Left lung (tissue), 4 donors: ENCODE measurements at regions not wholly inside any gene's neighbourhood (a gene's known extent, or its start where the extent isn't known, plus 50 kb on each side); places are given as distances from the start of the nearest gene placed in this dataset.

ENCODE experiments used
- ATAC-seq: fragments of 200-7000 bp; cut with Tn5 transposase; one replicate; pipeline ENCODE4 v1.9.1; 2020; ENCODE audit warnings: moderate library complexity
- DNase-seq, 4 donors: peaks; one replicate each; pipeline ENCODE4 v3.0.0-alpha.2; 2013 to 2020
- H3K27ac ChIP-seq, 2 donors: fragments of 200-600 bp; sonication (generic) in 1 of 2; one replicate each; pipeline versions ENCODE4 v1.5.0 to v1.8.0; 2020 to 2021
- H3K27me3 ChIP-seq, 2 donors: fragments of 200-600 bp; sonication (generic) in 1 of 2; one replicate each; pipeline versions ENCODE4 v1.5.0 to v1.8.0; 2020 to 2021
- H3K36me3 ChIP-seq, 2 donors: fragments of 200-600 bp; sonication (generic) in 1 of 2; one replicate each; pipeline versions ENCODE4 v1.5.0 to v1.8.0; 2020 to 2021
- H3K4me1 ChIP-seq, 2 donors: fragments of 200-600 bp; one replicate each; pipeline ENCODE4 v1.8.0; 2021
- H3K4me3 ChIP-seq, 2 donors: fragments of 200-600 bp; sonication (generic) in 1 of 2; one replicate each; pipeline versions ENCODE4 v1.5.0 to v1.8.0; 2020 to 2021; ENCODE audit warnings: mild to moderate bottlenecking in 1 of 2
- H3K9me3 ChIP-seq, 2 donors: fragments of 200-600 bp; sonication (generic) in 1 of 2; one replicate each; pipeline versions ENCODE4 v1.5.0 to v1.8.0; 2020 to 2021
- CTCF ChIP-seq, 2 donors: fragments of 200-600 bp; sonication (generic) in 1 of 2; IDR thresholded peaks; one replicate each; pipeline versions ENCODE4 v1.5.0 to v1.8.0; 2021; ENCODE audit warnings: antibody characterized with exemption in 2 of 2
- intact Hi-C, 2 donors: fragments of 100-400 bp; cut with DNase I; formaldehyde crosslinking; loops; one replicate each; pipeline versions ENCODE4 v1.11.2 to v1.14.2; 2022
- donor health status: DM: no; HTN: yes; CAD: no.
- donor health status: DM: no; HTN: no; CAD: no.

GRCh38 chr12:115770643-115771042 is 506.9 kb downstream of the MED13L start:
- intact Hi-C loops: no loop called here
- no peak overlapping the region for H3K27ac ChIP-seq
- ATAC-seq (no peak), DNase-seq (no peak)
- H3K27me3 ChIP-seq: no peaks in the 10 kb centered on the region
- H3K4me1 ChIP-seq: no peaks in the 10 kb centered on the region
- no peak for TF ChIP-seq CTCF (IDR thresholded peaks at IDR 0.05)
- no peaks in the 10 kb centered on the region for H3K9me3 ChIP-seq
- H3K4me3 ChIP-seq: no peak overlapping the region
- no peaks in the 10 kb centered on the region for H3K36me3 ChIP-seq

DNA sequence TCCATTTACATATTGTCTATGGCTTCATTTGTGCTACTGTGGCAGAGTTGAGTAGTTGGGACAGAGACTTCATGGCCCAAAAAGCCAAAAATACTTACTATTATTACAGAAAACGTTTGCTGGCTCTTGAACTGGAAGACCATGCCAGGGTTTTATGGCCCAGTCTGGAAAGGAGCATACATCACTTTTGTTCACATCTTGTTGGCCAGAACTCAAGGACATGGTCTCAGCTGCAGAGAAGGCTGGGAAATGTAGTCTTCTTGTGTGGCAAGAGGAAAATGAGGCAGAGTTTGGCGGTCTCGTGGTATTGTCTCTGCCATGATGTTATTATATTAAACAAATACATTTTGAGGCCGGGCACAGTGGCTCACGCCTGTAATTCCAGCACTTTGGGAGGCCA is 509.6 kb downstream of the MED13L start:
- intact Hi-C loops: no loop called here
- no peak for TF ChIP-seq CTCF (IDR thresholded peaks at IDR 0.05)
- ATAC-seq: no peak

GRCh38 chr12:115763982-115764621 is 513.4 kb downstream of the MED13L start:
- no peaks in the 10 kb centered on the region for H3K4me1 ChIP-seq
- no peaks in the 10 kb centered on the region for H3K9me3 ChIP-seq
- DNase-seq: no peak
- ATAC-seq: no peak
- no peak overlapping the region for H3K4me3 ChIP-seq
- H3K27ac ChIP-seq: no peak overlapping the region
- H3K27me3 ChIP-seq: no peaks in the 10 kb centered on the region
- intact Hi-C loops: no loop called here
- no peak for TF ChIP-seq CTCF (IDR thresholded peaks at IDR 0.05)
- no peaks in the 10 kb centered on the region for H3K36me3 ChIP-seq

More for the DNA sequence above, 509.6 kb downstream of the MED13L start:
- no peaks in the 10 kb centered on the region for H3K9me3 ChIP-seq
- H3K27me3 ChIP-seq: no peaks in the 10 kb centered on the region
- no peak overlapping the region for H3K4me3 ChIP-seq
- H3K27ac ChIP-seq: no peak overlapping the region
- H3K4me1 ChIP-seq: no peaks in the 10 kb centered on the region
- DNase-seq: no peak
- H3K36me3 ChIP-seq: no peaks in the 10 kb centered on the region

GRCh38 chr12:115763376-115763775 is 514.1 kb downstream of the MED13L start:
- Histone ChIP-seq H3K27ac (no peak overlapping the region), H3K27me3 (no peaks in the 10 kb centered on the region), H3K4me1 (no peaks in the 10 kb centered on the region), H3K9me3 (no peaks in the 10 kb centered on the region), H3K36me3 (no peaks in the 10 kb centered on the region), H3K4me3 (no peak overlapping the region)
- intact Hi-C loops: no loop called here
- no peak for TF ChIP-seq CTCF (IDR thresholded peaks at IDR 0.05)
- DNase-seq (no peak), ATAC-seq (peak; percentile 34)

DNA sequence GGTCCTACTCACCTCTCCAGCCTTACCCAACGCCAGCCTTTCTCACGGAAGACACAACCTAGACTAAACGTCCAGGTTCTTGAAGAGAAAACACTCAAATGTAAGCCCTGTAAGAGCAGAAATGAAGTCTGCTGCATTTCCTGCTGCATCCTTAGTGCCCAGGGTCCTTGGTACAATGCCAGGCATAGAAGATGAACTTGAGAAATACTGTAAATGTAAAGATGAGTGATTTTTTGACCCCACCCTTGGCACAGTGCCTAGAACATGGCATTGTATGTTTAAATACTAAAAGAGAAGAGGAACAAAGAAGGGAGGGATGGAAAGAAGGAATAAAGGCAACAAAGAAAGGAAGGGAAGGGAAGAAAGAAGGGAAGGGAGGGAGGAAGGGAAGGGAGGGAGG is 514.6 kb downstream of the MED13L start:
- Histone ChIP-seq H3K9me3 (no peaks in the 10 kb centered on the region), H3K4me1 (no peaks in the 10 kb centered on the region), H3K27ac (no peak overlapping the region), H3K27me3 (peaks cover under 1 to 3% of the 10 kb centered on the region in 2 donors), H3K4me3 (no peak overlapping the region), H3K36me3 (no peaks in the 10 kb centered on the region)
- ATAC-seq (no peak), DNase-seq (no peak)
- TF ChIP-seq CTCF (IDR thresholded peaks at IDR 0.05): no peak
- intact Hi-C loops: no loop called here
